ENCODE measurements at regions not wholly inside any gene's neighbourhood (a gene's known extent, or its start where the extent isn't known, plus 50 kb on each side); places are given as distances from the start of the nearest gene placed in this dataset.

GRCh38 chrX:113390531-113390930 is 549.9 kb upstream of the AMOT start:
- TF ChIP-seq POLR2A (IDR thresholded peaks at IDR 0.05), result no peak
- no peak for TF ChIP-seq CTCF (IDR thresholded peaks at IDR 0.05)

All from tibial nerve (tissue), 3 donors.